Pancreas (tissue), 10 donors: ENCODE measurements at regions not wholly inside any gene's neighbourhood (a gene's known extent, or its start where the extent isn't known, plus 50 kb on each side); places are given as distances from the start of the nearest gene placed in this dataset.
"Not testable (repeated sequence)": the region's sequence is repeated elsewhere in the genome, so short reads cannot be mapped to it uniquely, and the experiment has no call there.

ENCODE experiments used
- ATAC-seq, 4 donors: fragments of 200-7000 bp; cut with Tn5 transposase; one replicate each; pipeline versions ENCODE4 v1.8.0 to v1.9.1; 2020; ENCODE audit warnings: mild to moderate bottlenecking in 4 of 4, moderate library complexity in 4 of 4
- DNase-seq, 6 donors: peaks; one replicate each; pipeline ENCODE4 v3.0.0-alpha.2; 2020
- FAIRE-seq: peaks from 2 replicates; lab custom pipeline; 2012; peaks lifted over from hg19 to GRCh38; lab: Jason Lieb, UNC
- H3K27ac ChIP-seq, 4 donors: fragments of 200-600 bp; sonication (generic); 1 replicate in 3 of 4; 2 replicates in 1 of 4; pipeline versions ENCODE4 v1.5.0 to v1.8.0; 2020
- H3K27me3 ChIP-seq, 4 donors: fragments of 200-600 bp; one replicate each; pipeline ENCODE4 v1.8.0; 2021
- H3K36me3 ChIP-seq, 3 donors: fragments of 200-600 bp; sonication (generic) in 1 of 3; one replicate each; pipeline versions ENCODE4 v1.5.0 to v1.8.0; 2020 to 2021
- H3K4me1 ChIP-seq, 3 donors: fragments of 200-600 bp; one replicate each; pipeline ENCODE4 v1.8.0; 2021
- H3K4me3 ChIP-seq, 4 donors: fragments of 200-600 bp; sonication (generic) in 2 of 4; one replicate each; pipeline versions ENCODE4 v1.5.0 to v1.8.0; 2020 to 2021
- H3K9me3 ChIP-seq, 4 donors: fragments of 200-600 bp; one replicate each; pipeline ENCODE4 v1.8.0; 2021
- CTCF ChIP-seq, 4 donors: fragments of 200-600 bp; sonication (generic) in 3 of 4; IDR thresholded peaks; one replicate each; pipeline versions ENCODE4 v1.5.0 to v1.8.0; 2021; ENCODE audit warnings: antibody characterized with exemption in 4 of 4
- WGBS, 2 donors: extraction: QIAGEN DNeasy Blood & Tissue Kit; methylation state at CpG; one replicate each; pipeline ENCODE4 v1.1.7; 2013; 5-methylcytosine and 5-hydroxymethylcytosine counted together
- intact Hi-C, 3 donors: fragments of 100-400 bp; cut with DNase I; formaldehyde crosslinking; loops; one replicate each; pipeline versions ENCODE4 v1.11.1 to v1.14.2; 2022
- donor health status: healthy with polysubstance abuse.
- donor health status: DM: no; HTN: no; CAD: no; lungs with moderate emphysema.
- donor health status: DM: no; HTN: no; CAD: no.
- donor health status: control.
- donor health status: control.
- donor health status: Bipolar disorder and iron deficiency.
- donor health status: DM: yes; HTN: yes; CAD: no.
- donor health status: DM: no; HTN: no; CAD: no.
- donor health status: DM: no; HTN: no; CAD: no.
- donor health status: DM: yes; HTN: yes; CAD: no.

GRCh38 chr4:186857793-186858192, 134.1 kb upstream of the FAT1 start:
- Histone ChIP-seq H3K27me3 (no peaks in the 10 kb centered on the region), H3K4me3 (no peak overlapping the region), H3K9me3 (no peaks in the 10 kb centered on the region), H3K4me1 (no peaks in the 10 kb centered on the region), H3K36me3 (no peaks in the 10 kb centered on the region), H3K27ac (no peak overlapping the region)
- intact Hi-C loops: no loop called here
- no peak for DNase-seq
- TF ChIP-seq CTCF (IDR thresholded peaks at IDR 0.05): no peak
- no peak for FAIRE-seq
- no peak for ATAC-seq

GRCh38 chr4:186858355-186858754, 134.7 kb upstream of the FAT1 start:
- FAIRE-seq (no peak), ATAC-seq (no peak), DNase-seq (no peak)
- 44 to 69% methylated on average over 1 of the region's 1 CpG for WGBS, 2 donors
- H3K4me3 ChIP-seq: no peak overlapping the region
- no peak for TF ChIP-seq CTCF (IDR thresholded peaks at IDR 0.05)
- H3K4me1 ChIP-seq: no peaks in the 10 kb centered on the region
- H3K27me3 ChIP-seq: no peaks in the 10 kb centered on the region
- no peaks in the 10 kb centered on the region for H3K36me3 ChIP-seq
- no peak overlapping the region for H3K27ac ChIP-seq
- intact Hi-C loops: no loop called here
- H3K9me3 ChIP-seq: no peaks in the 10 kb centered on the region

GRCh38 chr4:186859420-186859819, 135.8 kb upstream of the FAT1 start:
- no peaks in the 10 kb centered on the region for H3K36me3 ChIP-seq
- TF ChIP-seq CTCF (IDR thresholded peaks at IDR 0.05): no peak
- WGBS, 2 donors: 86 to 90% methylated on average over 1 of the region's 1 CpG
- FAIRE-seq: no peak
- no peak for ATAC-seq
- H3K27ac ChIP-seq: no peak overlapping the region
- no peaks in the 10 kb centered on the region for H3K4me1 ChIP-seq
- DNase-seq: no peak
- no peaks in the 10 kb centered on the region for H3K9me3 ChIP-seq
- intact Hi-C loops: no loop called here
- H3K4me3 ChIP-seq: no peak overlapping the region
- no peaks in the 10 kb centered on the region for H3K27me3 ChIP-seq

- FAIRE-seq: no peak
- no peak for ATAC-seq
- Histone ChIP-seq H3K27ac (no peak overlapping the region), H3K27me3 (no peaks in the 10 kb centered on the region), H3K4me1 (no peaks in the 10 kb centered on the region), H3K36me3 (no peaks in the 10 kb centered on the region), H3K4me3 (no peak overlapping the region), H3K9me3 (no peaks in the 10 kb centered on the region)
- DNase-seq: no peak
- TF ChIP-seq CTCF (IDR thresholded peaks at IDR 0.05): no peak
- intact Hi-C loops: no loop called here
Measured at GRCh38 chr4:186861317-186861716, 137.7 kb upstream of the FAT1 start.

- WGBS, 2 donors: 90 to 93% methylated on average over 3 of the region's 3 CpGs
- Histone ChIP-seq H3K9me3 (no peaks in the 10 kb centered on the region), H3K27me3 (no peaks in the 10 kb centered on the region), H3K36me3 (no peaks in the 10 kb centered on the region), H3K4me1 (no peaks in the 10 kb centered on the region), H3K4me3 (no peak overlapping the region), H3K27ac (no peak overlapping the region)
- FAIRE-seq: no peak
- no peak for ATAC-seq
- intact Hi-C loops: no loop called here
- no peak for DNase-seq
- no peak for TF ChIP-seq CTCF (IDR thresholded peaks at IDR 0.05)
Measured at GRCh38 chr4:186871856-186872255, 148.2 kb upstream of the FAT1 start.

- H3K36me3 ChIP-seq, H3K4me1 ChIP-seq, ATAC-seq, intact Hi-C loops, H3K9me3 ChIP-seq, H3K27ac ChIP-seq, H3K4me3 ChIP-seq, DNase-seq, FAIRE-seq, H3K27me3 ChIP-seq: not testable (repeated sequence)
- WGBS, 2 donors: 80 to 83% methylated on average over 1 of the region's 1 CpG
Measured at GRCh38 chr4:186873095-186873494, 149.4 kb upstream of the FAT1 start.
